ENCODE measurements at regions not wholly inside any gene's neighbourhood (a gene's known extent, or its start where the extent isn't known, plus 50 kb on each side); places are given as distances from the start of the nearest gene placed in this dataset.
"Not testable (repeated sequence)": the region's sequence is repeated elsewhere in the genome, so short reads cannot be mapped to it uniquely, and the experiment has no call there.

- Mint-ChIP-seq H3K4me3 (no peak overlapping the region), H3K9me3 (peaks cover 25% of the 10 kb centered on the region), H3K27ac (no peak overlapping the region), H3K27me3 (no peaks in the 10 kb centered on the region), H3K36me3 (ENCODE audit: low read depth) (no peaks in the 10 kb centered on the region), H3K4me1 (ENCODE audit: low read depth) (no peaks in the 10 kb centered on the region)
- intact Hi-C loops (cut with micrococcal nuclease): no loop called here
These were observed 108.0 kb upstream of the TSLP start for GRCh38 chr5:110963495-110963894.

- Mint-ChIP-seq H3K27ac (no peak overlapping the region), H3K9me3 (peaks cover 9% of the 10 kb centered on the region), H3K36me3 (ENCODE audit: low read depth) (no peaks in the 10 kb centered on the region), H3K4me3 (no peak overlapping the region), H3K4me1 (ENCODE audit: low read depth) (no peaks in the 10 kb centered on the region), H3K27me3 (no peaks in the 10 kb centered on the region)
- intact Hi-C loops (cut with micrococcal nuclease): no loop called here
These were observed 105.5 kb upstream of the TSLP start for GRCh38 chr5:110965773-110966581.

DNA sequence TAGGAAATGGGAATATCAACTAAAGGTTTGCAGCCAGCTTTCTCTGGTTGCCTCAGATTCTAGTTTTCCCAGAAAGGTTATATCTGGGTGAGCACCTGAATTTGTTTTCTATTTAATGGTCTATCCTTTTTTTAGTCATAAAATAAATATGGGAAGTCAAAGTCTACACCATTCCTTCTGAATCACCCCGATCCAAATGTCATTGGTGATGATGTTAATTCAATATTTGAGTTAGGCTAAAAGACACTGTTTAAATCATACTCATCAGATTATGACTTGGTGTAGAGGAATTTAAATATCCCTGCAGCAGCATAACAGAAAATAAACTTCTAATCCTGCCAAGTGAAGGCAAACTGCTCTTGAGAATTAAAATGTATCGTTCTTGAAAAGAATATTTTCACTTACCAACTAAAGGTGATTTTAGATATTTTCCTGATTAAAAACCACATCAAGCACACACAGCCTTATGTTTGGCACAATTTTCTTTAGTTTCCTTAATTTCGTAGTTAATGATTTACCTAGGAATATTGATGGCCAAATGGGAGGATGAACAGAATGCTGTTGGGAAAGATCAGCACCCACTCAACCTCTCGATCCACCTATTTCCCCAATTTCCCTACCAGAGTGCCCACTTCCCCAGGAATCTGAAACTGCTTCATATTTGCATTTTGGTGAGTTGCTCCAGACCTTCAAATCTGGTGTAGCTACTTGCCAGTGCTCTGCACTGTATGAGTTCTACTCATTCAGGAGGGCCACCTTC lies 103.1 kb upstream of the TSLP start:
- Mint-ChIP-seq H3K36me3 (ENCODE audit: low read depth) (no peaks in the 10 kb centered on the region), H3K9me3 (peaks cover 7% of the 10 kb centered on the region), H3K4me1 (ENCODE audit: low read depth) (no peaks in the 10 kb centered on the region), H3K27ac (no peak overlapping the region), H3K4me3 (no peak overlapping the region), H3K27me3 (no peaks in the 10 kb centered on the region)
- intact Hi-C loops (cut with micrococcal nuclease): no loop called here

DNA sequence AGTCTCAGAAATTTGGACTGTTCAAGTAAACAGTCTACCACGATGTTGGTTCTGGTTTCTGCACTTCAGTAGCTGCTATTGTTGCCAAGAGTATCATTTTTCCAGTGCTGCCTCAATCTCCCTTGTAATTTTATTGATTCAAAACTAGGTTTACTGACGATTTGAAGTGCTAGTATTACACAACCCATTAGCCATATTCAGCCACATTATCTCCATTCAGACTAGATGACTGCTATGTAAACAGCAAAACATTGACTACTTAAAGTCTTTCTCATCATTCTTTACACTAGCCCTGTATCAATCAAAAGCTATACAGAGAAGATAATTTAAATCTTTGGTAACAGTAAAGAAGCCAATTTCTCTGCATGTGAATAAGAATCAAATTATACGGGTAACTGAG lies 102.0 kb upstream of the TSLP start:
- no peak overlapping the region for H3K27ac Mint-ChIP-seq
- H3K4me1 Mint-ChIP-seq (ENCODE audit: low read depth): no peaks in the 10 kb centered on the region
- H3K27me3 Mint-ChIP-seq: no peaks in the 10 kb centered on the region
- H3K4me3 Mint-ChIP-seq: no peak overlapping the region
- H3K9me3 Mint-ChIP-seq: peaks cover 9% of the 10 kb centered on the region
- intact Hi-C loops (cut with micrococcal nuclease): no loop called here
- no peaks in the 10 kb centered on the region for H3K36me3 Mint-ChIP-seq (ENCODE audit: low read depth)

DNA sequence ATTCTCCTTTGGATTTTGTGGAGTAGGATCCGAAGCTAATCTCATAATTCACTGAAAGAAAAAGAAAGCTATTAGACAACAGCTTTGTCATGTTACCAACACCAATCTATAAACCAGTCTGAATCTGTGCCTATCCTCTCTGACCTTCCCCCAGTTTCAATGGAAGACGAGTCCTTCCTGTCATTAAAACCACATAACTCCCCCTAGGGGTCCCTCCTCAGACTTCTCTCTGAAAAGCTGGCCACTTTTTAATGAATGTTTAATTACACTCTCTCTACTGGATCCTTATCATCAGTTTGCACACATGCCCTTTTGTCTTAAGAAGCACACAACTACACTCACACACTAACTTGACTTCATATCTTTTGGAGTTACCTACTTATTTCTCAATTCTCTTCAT lies 98.0 kb upstream of the TSLP start:
- intact Hi-C loops (cut with micrococcal nuclease): no loop called here
- Mint-ChIP-seq H3K4me1 (ENCODE audit: low read depth) (no peaks in the 10 kb centered on the region), H3K27me3 (no peaks in the 10 kb centered on the region), H3K4me3 (no peak overlapping the region), H3K27ac (no peak overlapping the region), H3K36me3 (ENCODE audit: low read depth) (no peaks in the 10 kb centered on the region), H3K9me3 (peaks cover 30% of the 10 kb centered on the region)

DNA sequence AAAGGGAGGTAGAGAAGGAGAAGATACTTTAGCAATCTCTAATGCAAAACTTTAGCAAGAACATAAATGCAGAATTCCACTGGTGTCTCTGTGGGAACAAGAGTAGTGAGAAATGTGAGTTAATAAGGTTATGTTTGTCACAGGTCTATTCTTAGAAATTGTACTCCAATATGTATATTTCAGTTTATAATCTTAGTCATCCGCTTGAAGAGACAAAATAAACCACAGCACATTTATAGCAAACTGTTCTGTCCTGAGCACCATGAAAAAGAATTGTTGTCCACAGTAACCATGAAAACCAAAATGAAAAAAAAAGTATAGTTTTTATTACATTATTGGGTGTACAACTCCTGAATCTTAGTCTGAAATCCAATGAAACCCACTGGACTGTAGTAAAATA lies 93.6 kb upstream of the TSLP start:
- Mint-ChIP-seq H3K27me3 (no peaks in the 10 kb centered on the region), H3K36me3 (ENCODE audit: low read depth) (no peaks in the 10 kb centered on the region), H3K4me3 (no peak overlapping the region), H3K4me1 (ENCODE audit: low read depth) (no peaks in the 10 kb centered on the region), H3K9me3 (peaks cover 39% of the 10 kb centered on the region), H3K27ac (no peak overlapping the region)
- intact Hi-C loops (cut with micrococcal nuclease): no loop called here

DNA sequence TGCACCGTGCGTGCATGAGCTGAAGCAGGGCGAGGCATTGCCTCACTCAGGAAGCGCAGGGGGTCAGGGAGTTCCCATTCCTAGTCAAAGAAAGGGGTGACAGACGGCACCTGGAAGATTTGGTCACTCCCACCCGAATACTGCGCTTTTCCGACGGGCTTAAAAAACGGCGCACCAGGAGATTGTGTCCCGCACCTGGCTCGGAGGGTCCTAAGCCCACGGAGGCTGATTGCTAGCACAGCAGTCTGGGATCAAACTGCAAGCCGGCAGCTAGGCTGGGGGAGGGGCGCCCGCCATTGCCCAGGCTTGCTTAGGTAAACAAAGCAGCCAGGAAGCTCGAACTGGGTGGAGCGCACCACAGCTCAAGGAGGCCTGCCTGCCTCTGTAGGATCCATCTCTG lies 85.6 kb upstream of the TSLP start:
- H3K4me3 Mint-ChIP-seq; H3K27ac Mint-ChIP-seq; H3K27me3 Mint-ChIP-seq; H3K4me1 Mint-ChIP-seq (ENCODE audit: low read depth); H3K36me3 Mint-ChIP-seq (ENCODE audit: low read depth); intact Hi-C loops (cut with micrococcal nuclease): not testable (repeated sequence)
- peaks cover 49% of the 10 kb centered on the region for H3K9me3 Mint-ChIP-seq

DNA sequence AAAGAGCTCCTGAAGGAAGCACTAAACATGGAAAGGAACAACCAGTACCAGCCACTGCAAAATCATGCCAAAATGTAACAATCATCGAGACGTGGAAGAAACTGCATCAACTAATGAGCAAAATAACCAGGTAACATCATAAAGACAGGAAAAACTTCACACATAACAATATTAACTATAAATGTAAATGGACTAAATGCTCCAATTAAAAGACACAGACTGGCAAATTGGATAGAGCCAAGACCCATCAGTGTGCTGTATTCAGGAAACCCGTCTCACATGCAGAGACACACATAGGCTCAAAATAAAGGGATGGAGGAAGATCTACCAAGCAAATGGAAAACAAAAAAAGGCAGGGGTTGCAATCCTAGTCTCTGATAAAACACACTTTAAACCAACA lies 83.9 kb upstream of the TSLP start:
- intact Hi-C loops (cut with micrococcal nuclease); H3K27me3 Mint-ChIP-seq; H3K4me1 Mint-ChIP-seq (ENCODE audit: low read depth); H3K36me3 Mint-ChIP-seq (ENCODE audit: low read depth); H3K27ac Mint-ChIP-seq; H3K4me3 Mint-ChIP-seq: not testable (repeated sequence)
- H3K9me3 Mint-ChIP-seq: peaks cover 58% of the 10 kb centered on the region

- Mint-ChIP-seq H3K27ac (no peak overlapping the region), H3K9me3 (peaks cover 34% of the 10 kb centered on the region), H3K4me3 (no peak overlapping the region), H3K4me1 (ENCODE audit: low read depth) (no peaks in the 10 kb centered on the region), H3K36me3 (ENCODE audit: low read depth) (no peaks in the 10 kb centered on the region), H3K27me3 (no peaks in the 10 kb centered on the region)
- intact Hi-C loops (cut with micrococcal nuclease): no loop called here
These were observed 74.8 kb upstream of the TSLP start for GRCh38 chr5:110996742-110997141.

- Mint-ChIP-seq H3K36me3 (ENCODE audit: low read depth) (no peaks in the 10 kb centered on the region), H3K27ac (no peak overlapping the region), H3K4me1 (ENCODE audit: low read depth) (no peaks in the 10 kb centered on the region), H3K4me3 (no peak overlapping the region), H3K27me3 (no peaks in the 10 kb centered on the region), H3K9me3 (peaks cover 21% of the 10 kb centered on the region)
- intact Hi-C loops (cut with micrococcal nuclease): no loop called here
These were observed 69.5 kb upstream of the TSLP start for GRCh38 chr5:111002036-111002435.

DNA sequence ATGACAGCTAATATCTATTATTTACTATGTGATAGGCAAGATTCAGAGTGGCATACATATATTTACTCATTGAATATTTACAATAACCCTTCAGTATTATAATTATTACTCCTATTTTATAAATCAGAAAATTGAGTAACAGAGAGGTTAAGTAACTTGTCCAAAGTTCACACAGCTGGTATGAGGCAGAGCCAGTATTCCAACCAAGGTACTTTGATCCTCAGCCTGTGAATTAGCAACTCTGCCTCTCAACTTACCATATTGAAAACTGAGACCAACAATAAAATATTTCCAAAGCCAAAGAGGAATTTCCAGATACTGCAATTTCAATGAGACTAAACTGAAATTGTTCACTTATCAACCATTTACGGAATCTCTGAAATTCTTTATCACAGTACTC lies 67.9 kb upstream of the TSLP start:
- no peaks in the 10 kb centered on the region for H3K27me3 Mint-ChIP-seq
- no peaks in the 10 kb centered on the region for H3K36me3 Mint-ChIP-seq (ENCODE audit: low read depth)
- peaks cover 21% of the 10 kb centered on the region for H3K9me3 Mint-ChIP-seq
- no peak overlapping the region for H3K27ac Mint-ChIP-seq
- intact Hi-C loops (cut with micrococcal nuclease): no loop called here
- H3K4me3 Mint-ChIP-seq: no peak overlapping the region
- H3K4me1 Mint-ChIP-seq (ENCODE audit: low read depth): no peaks in the 10 kb centered on the region

DNA sequence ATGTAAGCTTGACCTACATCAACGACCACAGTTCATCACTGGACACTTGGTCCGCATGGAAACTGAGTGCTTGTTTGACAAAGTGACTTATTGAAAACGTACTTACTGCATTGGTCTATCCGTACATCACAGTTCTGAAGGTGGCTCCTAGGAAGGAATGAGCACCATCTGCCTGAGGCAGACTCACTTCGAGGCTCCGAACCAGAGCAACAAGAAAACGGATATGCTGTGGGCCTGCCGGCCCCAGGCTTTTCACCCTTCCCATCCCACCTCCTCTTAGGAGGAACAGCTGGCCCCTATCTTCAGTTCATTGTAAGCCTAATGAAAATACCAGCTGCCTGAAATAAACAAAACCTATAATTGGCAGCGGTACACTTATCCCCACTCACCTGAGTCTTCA lies 67.2 kb upstream of the TSLP start:
- no peaks in the 10 kb centered on the region for H3K36me3 Mint-ChIP-seq (ENCODE audit: low read depth)
- no peak overlapping the region for H3K27ac Mint-ChIP-seq
- no peaks in the 10 kb centered on the region for H3K27me3 Mint-ChIP-seq
- intact Hi-C loops (cut with micrococcal nuclease): no loop called here
- H3K4me1 Mint-ChIP-seq (ENCODE audit: low read depth): no peaks in the 10 kb centered on the region
- H3K9me3 Mint-ChIP-seq: peaks cover 27% of the 10 kb centered on the region
- no peak overlapping the region for H3K4me3 Mint-ChIP-seq

- Mint-ChIP-seq H3K27me3 (no peaks in the 10 kb centered on the region), H3K4me3 (no peak overlapping the region), H3K27ac (no peak overlapping the region), H3K4me1 (ENCODE audit: low read depth) (no peaks in the 10 kb centered on the region), H3K36me3 (ENCODE audit: low read depth) (no peaks in the 10 kb centered on the region), H3K9me3 (peaks cover 10% of the 10 kb centered on the region)
- intact Hi-C loops (cut with micrococcal nuclease): no loop called here
These were observed 60.7 kb upstream of the TSLP start for GRCh38 chr5:111010783-111011182.

DNA sequence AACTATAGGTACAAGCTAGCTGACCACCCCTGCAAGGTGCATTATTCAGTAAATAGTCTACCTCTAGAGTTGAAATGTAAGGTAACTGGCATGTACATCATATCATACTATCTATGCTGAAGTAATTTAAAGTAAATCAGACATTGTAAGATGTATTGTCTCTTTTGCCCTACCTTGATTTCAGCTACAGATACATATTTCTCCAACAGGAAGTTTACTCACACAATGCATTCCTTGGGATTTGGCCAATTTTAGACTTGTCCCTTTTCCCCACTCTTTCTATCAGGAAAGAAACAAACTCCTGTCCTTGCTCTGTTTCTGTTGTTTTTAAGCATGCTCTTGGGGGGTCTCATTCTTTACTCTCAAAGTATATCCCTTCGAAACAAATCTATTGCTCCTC lies 58.5 kb upstream of the TSLP start:
- H3K9me3 Mint-ChIP-seq: peaks cover 10% of the 10 kb centered on the region
- intact Hi-C loops (cut with micrococcal nuclease): no loop called here
- H3K4me3 Mint-ChIP-seq: no peak overlapping the region
- H3K36me3 Mint-ChIP-seq (ENCODE audit: low read depth): no peaks in the 10 kb centered on the region
- H3K4me1 Mint-ChIP-seq (ENCODE audit: low read depth): no peaks in the 10 kb centered on the region
- H3K27me3 Mint-ChIP-seq: no peaks in the 10 kb centered on the region
- no peak overlapping the region for H3K27ac Mint-ChIP-seq

- intact Hi-C loops (cut with micrococcal nuclease): no loop called here
- Mint-ChIP-seq H3K36me3 (ENCODE audit: low read depth) (no peaks in the 10 kb centered on the region), H3K27ac (no peak overlapping the region), H3K27me3 (no peaks in the 10 kb centered on the region), H3K9me3 (no peaks in the 10 kb centered on the region), H3K4me1 (ENCODE audit: low read depth) (no peaks in the 10 kb centered on the region), H3K4me3 (no peak overlapping the region)
These were observed 54.7 kb upstream of the TSLP start for GRCh38 chr5:111016801-111017200.

All from dendritic cell treated with granulocyte-macrophage colony-stimulating factor and Interleukin-4, amounts not matched to agents 40 ng/mL and 50 ng/mL, for 4 days (primary cell).